ENCODE measurements at regions not wholly inside any gene's neighbourhood (a gene's known extent, or its start where the extent isn't known, plus 50 kb on each side); places are given as distances from the start of the nearest gene placed in this dataset.

DNA sequence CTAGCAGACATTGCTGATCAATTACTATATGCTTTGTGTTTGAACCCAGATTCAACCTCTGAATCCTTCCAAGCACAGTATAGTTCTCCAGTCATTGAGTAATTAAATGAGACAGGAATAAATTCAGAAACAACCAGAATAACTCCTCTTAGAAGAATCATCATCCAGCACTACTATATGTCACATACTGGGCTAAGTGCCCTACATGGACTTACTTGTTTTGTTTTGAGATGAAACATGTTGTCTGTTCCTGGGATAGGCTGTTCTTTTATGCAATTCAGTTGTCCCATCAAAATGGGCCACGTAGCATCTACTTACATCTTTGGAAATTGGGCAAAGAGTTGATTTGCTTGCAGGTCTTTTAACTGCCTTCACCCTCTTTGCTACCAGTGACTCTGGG, 365.5 kb upstream of the SUCLG2 start:
- no peak overlapping the region for H3K9ac ChIP-seq (replicated peaks in 1 of 4; ENCODE audit: extremely low read depth in 1 of 4, low read depth in 3 of 4, low read length in 3 of 4)
- peaks cover 0 to 1% (median 0%) of the 10 kb centered on the region in 4 experiments; a peak in 1 of 7 replicates for H3K27me3 ChIP-seq (replicated peaks in 1 of 4; ENCODE audit: control insufficient read depth in 3 of 4, extremely low read depth in 1 of 4, insufficient read depth in 3 of 4, low read length in 3 of 4)
- H3K9me3 ChIP-seq (ENCODE audit: insufficient read depth in 2 of 2, low read depth in 1 of 2, low read length in 1 of 2): no peaks in the 10 kb centered on the region
- H3K4me3 ChIP-seq (ENCODE audit: extremely low read depth in 1 of 4, insufficient read depth in 2 of 4, low read depth in 3 of 4, low read length in 4 of 4): no peak overlapping the region
- no peak overlapping the region for H2BK5ac ChIP-seq (ENCODE audit: low read depth, low read length)
- ChIA-PET POLR2A (ENCODE audit: partially characterized antibody) (no interaction called here), CTCF (ENCODE audit: partially characterized antibody) (no interaction called here)
- no peaks in the 10 kb centered on the region for H3K36me3 ChIP-seq (ENCODE audit: control insufficient read depth in 2 of 4, insufficient read depth in 4 of 4, low read length in 3 of 4)
- no peak overlapping the region for H3K14ac ChIP-seq (ENCODE audit: insufficient read length)
- no peak for DNase-seq (ENCODE audit: low read depth in 1 of 2, low spot score in 2 of 2)
- no peak overlapping the region for H3K23ac ChIP-seq (ENCODE audit: insufficient read length)
- no peak overlapping the region for H3K18ac ChIP-seq (ENCODE audit: extremely low read depth, low read length)
- H4K5ac ChIP-seq (ENCODE audit: insufficient read length, low read depth, low read length): no peak overlapping the region
- no peak overlapping the region for H3K56ac ChIP-seq (replicated peaks; ENCODE audit: insufficient read length, low read depth, low read length)
- no peak overlapping the region for H3K4ac ChIP-seq (replicated peaks; ENCODE audit: insufficient read length, low read depth, low read length)
- no peaks in the 10 kb centered on the region for H4K20me1 ChIP-seq (replicated peaks in 1 of 2; ENCODE audit: control insufficient read depth in 1 of 2, insufficient read depth in 2 of 2, low read length in 2 of 2)
- H2BK12ac ChIP-seq (ENCODE audit: low read depth, low read length): no peak overlapping the region
- no peak overlapping the region for H3K27ac ChIP-seq (ENCODE audit: low read depth, low read length)
- no peaks in the 10 kb centered on the region for H3K4me1 ChIP-seq (replicated peaks in 1 of 4; ENCODE audit: control insufficient read depth in 3 of 4, insufficient read depth in 4 of 4, low read length in 3 of 4)
- H3K79me1 ChIP-seq (ENCODE audit: low read depth, low read length): no peaks in the 10 kb centered on the region
- no peak overlapping the region for H3K4me2 ChIP-seq (ENCODE audit: insufficient read depth in 1 of 2, low read depth in 2 of 2, low read length in 2 of 2)
- no peak overlapping the region for H2AK5ac ChIP-seq (ENCODE audit: low read depth, low read length)
- H2BK120ac ChIP-seq (replicated peaks; ENCODE audit: low read depth, low read length): no peak overlapping the region
- WGBS, 2 experiments (ENCODE audit: extremely low coverage in 1 of 2, insufficient coverage in 1 of 2, insufficient read length in 1 of 2, insufficient replicate concordance in 2 of 2, low coverage in 1 of 2, low lambda C conversion rate in 2 of 2, missing lambda C conversion rate in 1 of 2): 100% methylated on average over 1 of the region's 1 CpG; no CpG with 5 or more reads in 1 of the 2 experiments
- H2BK15ac ChIP-seq (ENCODE audit: low read length): no peak overlapping the region
- no peak for FAIRE-seq
- H2BK20ac ChIP-seq (ENCODE audit: low read length): no peak overlapping the region
- no peak overlapping the region for H4K91ac ChIP-seq (replicated peaks; ENCODE audit: insufficient read length, low read length)
- no peaks in the 10 kb centered on the region for H3K79me2 ChIP-seq (ENCODE audit: control insufficient read depth in 1 of 2, insufficient read depth in 2 of 2, low read length in 2 of 2)
- H2AFZ ChIP-seq (ENCODE audit: low read length): no peak overlapping the region
- H3K23me2 ChIP-seq (ENCODE audit: low read depth, low read length): no peaks in the 10 kb centered on the region
- no peak overlapping the region for H4K8ac ChIP-seq (ENCODE audit: extremely low read depth, insufficient read depth, low read length)
- TF ChIP-seq BRCA1 (IDR thresholded peaks at IDR 0.05; ENCODE audit: low read depth, low read length): no peak
- no peak for TF ChIP-seq FOSL1 (IDR thresholded peaks at IDR 0.05; ENCODE audit: insufficient read depth, low read depth, low read length)
- no peak for TF ChIP-seq EGR1 (IDR thresholded peaks at IDR 0.05; ENCODE audit: borderline replicate concordance, low read depth, low read length)
- no peak for TF ChIP-seq RNF2 (IDR thresholded peaks at IDR 0.05; ENCODE audit: borderline replicate concordance, low read depth, low read length, missing control alignments, poor library complexity, severe bottlenecking)
- no peak for TF ChIP-seq ASH2L (IDR thresholded peaks at IDR 0.05; ENCODE audit: low read length)
- TF ChIP-seq SIRT6 (IDR thresholded peaks at IDR 0.05; ENCODE audit: low read length): no peak
- no peak for TF ChIP-seq CHD2 (IDR thresholded peaks at IDR 0.05; ENCODE audit: low read length)
- TF ChIP-seq CREB1 (IDR thresholded peaks at IDR 0.05): no peak
- TF ChIP-seq SP2 (IDR thresholded peaks at IDR 0.05; ENCODE audit: low read length): no peak
- TF ChIP-seq, protein P1, sequence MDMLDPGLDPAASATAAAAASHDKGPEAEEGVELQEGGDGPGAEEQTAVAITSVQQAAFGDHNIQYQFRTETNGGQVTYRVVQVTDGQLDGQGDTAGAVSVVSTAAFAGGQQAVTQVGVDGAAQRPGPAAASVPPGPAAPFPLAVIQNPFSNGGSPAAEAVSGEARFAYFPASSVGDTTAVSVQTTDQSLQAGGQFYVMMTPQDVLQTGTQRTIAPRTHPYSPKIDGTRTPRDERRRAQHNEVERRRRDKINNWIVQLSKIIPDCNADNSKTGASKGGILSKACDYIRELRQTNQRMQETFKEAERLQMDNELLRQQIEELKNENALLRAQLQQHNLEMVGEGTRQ (IDR thresholded peaks at IDR 0.05; ENCODE audit: low read length): no peak
- no peak for TF ChIP-seq CBX8 (IDR thresholded peaks at IDR 0.05; ENCODE audit: borderline replicate concordance, low read depth, low read length)
- TF ChIP-seq CBX5 (IDR thresholded peaks at IDR 0.05; ENCODE audit: low read depth, low read length): no peak
- no peak for TF ChIP-seq NANOG (IDR thresholded peaks at IDR 0.05; ENCODE audit: insufficient read depth, low read depth, low read length, poor library complexity, severe bottlenecking)
- TF ChIP-seq, protein P2, sequence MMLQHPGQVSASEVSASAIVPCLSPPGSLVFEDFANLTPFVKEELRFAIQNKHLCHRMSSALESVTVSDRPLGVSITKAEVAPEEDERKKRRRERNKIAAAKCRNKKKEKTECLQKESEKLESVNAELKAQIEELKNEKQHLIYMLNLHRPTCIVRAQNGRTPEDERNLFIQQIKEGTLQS (IDR thresholded peaks at IDR 0.05; ENCODE audit: insufficient read depth, low read depth, low read length): no peak
